HG02943 (cell line): ENCODE measurements at regions not wholly inside any gene's neighbourhood (a gene's known extent, or its start where the extent isn't known, plus 50 kb on each side); places are given as distances from the start of the nearest gene placed in this dataset.
"Not testable (repeated sequence)": the region's sequence is repeated elsewhere in the genome, so short reads cannot be mapped to it uniquely, and the experiment has no call there.

Source experiments
- ATAC-seq: cut with Tn5 transposase; IDR thresholded peaks from one replicate; pipeline ENCODE4 v1.9.1; 2021; ENCODE audit warnings: mild to moderate bottlenecking, low read depth, moderate library complexity; ENCODE audit not compliant: unreplicated experiment

DNA sequence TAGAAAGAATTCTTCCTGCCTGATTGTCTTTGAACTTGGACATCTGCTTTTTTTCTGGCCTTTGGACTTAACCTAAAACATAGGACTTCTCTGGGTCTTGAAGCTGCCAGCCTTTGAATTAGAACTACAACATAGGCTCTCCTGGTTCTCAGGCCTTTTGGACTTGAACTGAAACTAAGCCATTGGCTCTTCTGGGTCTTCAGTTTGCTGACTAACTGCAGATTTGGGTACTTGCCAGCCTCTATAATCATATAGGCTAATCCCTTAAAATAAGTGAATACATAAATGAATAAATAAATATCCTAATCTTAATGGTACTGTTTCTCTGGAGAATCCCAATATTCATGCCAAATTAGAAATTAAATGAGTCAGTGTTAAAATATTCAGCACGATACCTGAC, 473.4 kb upstream of the PAPPA start:
- no peak for ATAC-seq

GRCh38 chr9:115681585-115681984, 472.0 kb upstream of the PAPPA start:
- ATAC-seq: no peak

- ATAC-seq: no peak
Observed at GRCh38 chr9:115686069-115686468, 467.5 kb upstream of the PAPPA start.

GRCh38 chr9:115687356-115687755, 466.2 kb upstream of the PAPPA start:
- no peak for ATAC-seq

- no peak for ATAC-seq
Observed at GRCh38 chr9:115689331-115689730, 464.3 kb upstream of the PAPPA start.

DNA sequence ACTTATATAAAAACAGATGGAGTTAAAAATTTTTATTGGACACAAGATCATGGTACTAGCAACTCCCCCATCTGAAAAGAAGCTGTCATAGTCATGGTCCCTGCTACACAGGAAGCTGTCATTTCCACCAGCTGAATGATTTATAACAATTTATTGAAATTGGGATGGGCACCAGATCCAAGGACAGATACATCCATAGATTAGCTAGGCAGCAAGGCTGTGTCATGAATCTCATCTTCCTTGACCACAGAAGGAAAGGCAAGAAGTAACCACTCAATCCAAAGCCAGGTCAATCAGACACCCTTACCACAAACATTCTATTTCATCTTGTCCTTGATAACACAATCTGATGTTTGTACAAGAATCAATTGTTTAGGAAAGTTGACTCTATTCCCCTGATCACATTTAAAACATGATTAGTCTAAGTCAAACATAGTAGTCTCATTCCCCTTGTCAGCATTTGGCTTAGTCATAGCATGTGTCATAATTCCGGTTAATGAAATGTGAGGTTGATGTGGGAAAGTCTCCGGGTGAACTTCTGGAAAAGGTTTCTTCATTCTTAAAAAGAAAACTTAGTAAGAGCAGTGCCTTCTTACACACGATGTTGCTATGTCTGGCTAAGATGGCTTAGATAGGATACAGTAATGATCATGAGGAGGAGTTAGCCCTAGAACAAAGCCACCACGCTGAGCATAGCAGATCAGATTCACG, 462.6 kb upstream of the PAPPA start:
- no peak for ATAC-seq

DNA sequence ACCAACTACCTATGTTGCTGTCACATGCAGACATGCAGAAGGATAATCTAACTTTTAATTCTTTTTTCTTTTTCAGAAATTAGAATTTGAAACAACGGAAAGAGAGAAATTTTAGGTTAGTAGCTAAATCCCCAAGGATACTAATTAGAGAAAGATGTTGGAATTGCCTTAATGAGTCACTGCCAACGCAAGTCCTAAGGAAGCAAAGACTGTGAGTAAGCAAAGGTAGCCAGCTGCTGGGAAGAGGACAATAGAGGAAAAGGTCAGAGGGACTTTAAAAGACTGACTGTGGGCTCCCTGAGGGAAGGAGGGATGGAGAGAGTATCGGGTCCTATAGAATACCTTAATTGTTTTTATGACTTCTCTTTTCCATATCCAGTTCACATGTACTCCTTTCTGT, 461.9 kb upstream of the PAPPA start:
- no peak for ATAC-seq

- ATAC-seq: not testable (repeated sequence)
Observed at GRCh38 chr9:115692868-115693267, 460.7 kb upstream of the PAPPA start.

DNA sequence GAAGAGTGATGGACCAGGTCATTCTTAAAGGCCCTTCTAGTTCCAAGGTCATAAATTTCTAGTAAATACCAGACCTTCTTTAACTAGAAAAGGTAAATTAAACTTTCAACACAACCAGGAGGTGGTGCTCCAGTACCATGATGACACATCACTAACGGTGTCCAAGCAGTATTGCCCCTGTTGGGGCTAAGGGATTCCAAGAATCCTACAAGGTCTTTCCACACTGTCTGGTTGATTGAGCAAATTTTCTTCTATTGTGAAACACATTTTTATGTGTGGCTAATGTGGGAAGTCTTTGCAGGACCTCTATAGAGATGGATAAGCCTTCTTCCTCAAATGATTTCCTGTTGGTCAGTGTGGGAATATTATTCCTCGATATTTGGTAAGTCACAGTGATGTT, 459.6 kb upstream of the PAPPA start:
- ATAC-seq: no peak

- no peak for ATAC-seq
Observed at GRCh38 chr9:115694991-115695390, 458.6 kb upstream of the PAPPA start.

- no peak for ATAC-seq
Observed at GRCh38 chr9:115712981-115713380, 440.6 kb upstream of the PAPPA start.

- ATAC-seq: no peak
Observed at GRCh38 chr9:115715666-115716065, 437.9 kb upstream of the PAPPA start.

DNA sequence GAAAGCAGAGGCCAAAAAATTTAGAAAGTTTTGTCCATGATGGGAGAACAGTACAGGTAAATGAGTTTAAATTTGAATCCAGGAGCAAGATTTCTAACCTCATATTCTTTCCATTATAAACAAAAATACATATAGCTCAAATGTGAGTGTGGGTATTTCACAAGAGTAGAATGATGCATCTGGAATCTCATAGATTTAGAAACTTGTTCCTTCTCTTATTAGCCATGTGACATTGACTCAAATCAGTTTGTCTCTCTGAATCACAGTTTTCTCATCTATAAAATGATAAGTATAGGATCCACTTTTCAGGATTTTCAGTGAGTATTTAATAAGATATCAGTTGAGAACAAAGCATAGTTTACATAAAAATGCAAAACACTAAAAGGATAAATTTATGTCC, 436.3 kb upstream of the PAPPA start:
- no peak for ATAC-seq

DNA sequence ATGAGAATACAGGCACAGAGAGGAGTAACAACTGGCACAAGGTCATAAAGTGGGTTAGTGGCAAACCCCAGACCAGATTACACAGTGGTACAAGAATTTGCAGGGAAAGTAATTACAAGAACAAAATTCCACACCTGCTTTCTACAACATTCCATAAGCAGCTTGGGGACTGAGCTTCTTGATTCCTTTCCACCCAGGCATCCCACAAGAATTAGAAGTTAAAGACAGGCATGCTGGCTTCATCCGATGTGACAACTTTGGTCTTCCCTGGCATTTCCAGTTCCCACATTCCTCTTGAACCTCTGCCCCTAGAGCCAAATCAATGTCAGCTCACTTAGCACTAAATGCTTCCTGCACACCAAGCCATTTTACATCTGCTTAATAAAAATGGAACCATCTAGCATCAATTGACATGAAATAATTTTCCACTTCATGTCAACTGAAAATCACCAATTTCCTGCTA, 435.8 kb upstream of the PAPPA start:
- ATAC-seq: no peak

- no peak for ATAC-seq
Observed at GRCh38 chr9:115730396-115730795, 423.2 kb upstream of the PAPPA start.

- ATAC-seq: no peak
Observed at GRCh38 chr9:115730845-115731244, 422.7 kb upstream of the PAPPA start.

- no peak for ATAC-seq
Observed at GRCh38 chr9:115733318-115734110, 420.1 kb upstream of the PAPPA start.

DNA sequence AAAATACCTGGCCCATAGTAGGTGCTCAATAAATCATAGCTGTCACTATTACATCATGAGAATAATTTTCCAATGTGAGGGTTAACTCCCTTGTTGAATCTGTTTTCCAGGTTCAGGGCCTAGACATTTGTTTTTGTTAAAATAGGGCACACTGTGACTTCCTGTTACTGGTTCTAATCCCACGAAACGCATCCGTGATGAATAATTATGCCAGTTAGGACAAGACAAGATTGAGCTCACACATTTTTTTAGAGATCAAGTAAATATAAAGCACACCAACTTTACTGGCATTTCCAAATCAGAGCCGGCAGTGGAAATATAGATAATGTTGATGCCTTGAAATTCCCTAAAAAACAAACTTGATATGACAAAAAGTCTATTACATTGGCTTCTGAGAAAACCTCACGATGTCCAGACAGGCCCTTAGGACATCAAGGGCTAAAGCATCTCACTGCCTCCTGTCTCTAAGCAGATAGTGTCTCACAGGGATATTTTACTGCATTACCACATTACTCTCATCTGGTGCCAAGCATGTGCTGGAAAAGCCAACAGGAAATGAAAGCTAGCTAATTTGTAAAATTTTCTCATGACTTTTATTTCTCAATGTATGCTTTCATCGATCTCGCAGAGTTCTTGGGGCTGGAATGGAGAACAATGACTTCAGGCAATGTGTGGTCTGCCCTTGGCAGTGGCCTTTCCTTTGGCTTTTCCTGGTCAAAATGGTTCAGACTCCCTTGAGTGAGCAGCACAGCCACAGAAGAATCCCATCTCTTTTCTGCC, 414.3 kb upstream of the PAPPA start:
- ATAC-seq: no peak

- no peak for ATAC-seq
Observed at GRCh38 chr9:115740986-115741385, 412.6 kb upstream of the PAPPA start.

DNA sequence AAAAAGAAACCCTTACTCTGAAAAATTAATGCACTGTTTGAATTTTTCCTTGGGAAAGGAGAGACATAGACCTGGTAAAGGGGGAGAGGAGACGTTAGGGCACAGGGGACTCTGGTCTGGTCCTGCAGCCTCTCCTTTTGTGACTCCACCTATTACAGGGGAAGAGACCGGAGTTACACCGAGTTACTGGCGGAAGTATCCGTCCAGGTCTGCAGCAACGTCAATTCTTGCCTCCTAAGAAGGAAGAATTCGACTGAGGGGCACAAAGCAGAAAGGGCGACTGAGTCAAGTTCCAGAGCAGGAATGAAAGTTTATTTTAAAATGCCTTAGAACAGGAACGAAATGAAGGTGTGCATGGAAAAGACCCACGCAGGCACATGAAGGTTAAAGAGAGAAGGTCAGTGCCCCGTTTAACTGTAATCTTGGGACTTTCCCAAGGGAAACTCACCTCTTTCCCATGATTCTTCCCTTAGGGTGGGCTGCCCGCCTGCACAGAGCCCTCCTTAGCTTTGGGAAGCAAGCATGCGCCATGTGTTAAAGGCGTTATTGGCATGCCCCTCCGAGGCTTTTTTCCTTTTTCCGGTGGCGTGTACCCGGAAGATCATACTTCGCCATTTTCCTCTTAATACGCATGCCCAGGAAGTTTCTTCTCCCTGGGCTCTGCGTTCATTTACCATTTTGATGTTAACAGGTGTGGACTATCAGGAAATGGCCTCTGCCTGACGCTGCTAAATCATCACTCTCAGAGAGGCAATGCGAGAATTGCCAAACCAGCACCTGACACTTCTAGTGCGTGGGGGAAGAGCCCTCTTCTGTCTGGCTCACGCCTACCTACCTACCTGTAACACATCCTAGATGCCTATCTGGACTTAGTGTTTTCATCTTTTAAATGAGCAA, 409.6 kb upstream of the PAPPA start:
- ATAC-seq: no peak
